ENCODE measurements at regions not wholly inside any gene's neighbourhood (a gene's known extent, or its start where the extent isn't known, plus 50 kb on each side); places are given as distances from the start of the nearest gene placed in this dataset.
A peak's percentile ranks its signal among the peaks of the same experiment; 100 is the strongest.

- no peaks in the 10 kb centered on the region for H3K27me3 Mint-ChIP-seq (ENCODE audit: unreplicated experiment)
- no peak overlapping the region for H3K4me3 Mint-ChIP-seq (ENCODE audit: unreplicated experiment)
- H3K36me3 Mint-ChIP-seq (ENCODE audit: unreplicated experiment) = no peaks in the 10 kb centered on the region
- peak overlapping the region; percentile 58 for H3K27ac Mint-ChIP-seq (ENCODE audit: unreplicated experiment)
- DNase-seq (ENCODE audit: extremely low spot score, unreplicated experiment) = no peak
- H3K9me3 Mint-ChIP-seq (ENCODE audit: unreplicated experiment) = peaks cover 5% of the 10 kb centered on the region
- peaks cover 55% of the 10 kb centered on the region for H3K4me1 Mint-ChIP-seq (ENCODE audit: unreplicated experiment)
- no peak for TF ChIP-seq CTCF (IDR thresholded peaks at IDR 0.05)
Measured at GRCh38 chr16:79754501-79754900, 154.0 kb upstream of the MAF start.

- DNase-seq (ENCODE audit: extremely low spot score, unreplicated experiment) = no peak
- peaks cover 51% of the 10 kb centered on the region for H3K4me1 Mint-ChIP-seq (ENCODE audit: unreplicated experiment)
- H3K27me3 Mint-ChIP-seq (ENCODE audit: unreplicated experiment) = no peaks in the 10 kb centered on the region
- no peak overlapping the region for H3K4me3 Mint-ChIP-seq (ENCODE audit: unreplicated experiment)
- no peaks in the 10 kb centered on the region for H3K36me3 Mint-ChIP-seq (ENCODE audit: unreplicated experiment)
- peaks cover 8% of the 10 kb centered on the region for H3K9me3 Mint-ChIP-seq (ENCODE audit: unreplicated experiment)
- H3K27ac Mint-ChIP-seq (ENCODE audit: unreplicated experiment) = peak overlapping the region; percentile 58
- TF ChIP-seq CTCF (IDR thresholded peaks at IDR 0.05) = no peak
Measured at GRCh38 chr16:79754081-79754480, 153.5 kb upstream of the MAF start.

GRCh38 chr16:79753286-79753685 is 152.7 kb upstream of the MAF start:
- DNase-seq (ENCODE audit: extremely low spot score, unreplicated experiment) = no peak
- H3K9me3 Mint-ChIP-seq (ENCODE audit: unreplicated experiment) = peaks cover 8% of the 10 kb centered on the region
- no peaks in the 10 kb centered on the region for H3K27me3 Mint-ChIP-seq (ENCODE audit: unreplicated experiment)
- no peak overlapping the region for H3K27ac Mint-ChIP-seq (ENCODE audit: unreplicated experiment)
- peaks cover 43% of the 10 kb centered on the region for H3K4me1 Mint-ChIP-seq (ENCODE audit: unreplicated experiment)
- no peaks in the 10 kb centered on the region for H3K36me3 Mint-ChIP-seq (ENCODE audit: unreplicated experiment)
- no peak for TF ChIP-seq CTCF (IDR thresholded peaks at IDR 0.05)
- H3K4me3 Mint-ChIP-seq (ENCODE audit: unreplicated experiment) = no peak overlapping the region

GRCh38 chr16:79752396-79752795 is 151.9 kb upstream of the MAF start:
- peaks cover 8% of the 10 kb centered on the region for H3K9me3 Mint-ChIP-seq (ENCODE audit: unreplicated experiment)
- no peaks in the 10 kb centered on the region for H3K27me3 Mint-ChIP-seq (ENCODE audit: unreplicated experiment)
- peaks cover 37% of the 10 kb centered on the region for H3K4me1 Mint-ChIP-seq (ENCODE audit: unreplicated experiment)
- no peak for DNase-seq (ENCODE audit: extremely low spot score, unreplicated experiment)
- no peak for TF ChIP-seq CTCF (IDR thresholded peaks at IDR 0.05)
- no peak overlapping the region for H3K4me3 Mint-ChIP-seq (ENCODE audit: unreplicated experiment)
- peak overlapping the region; percentile 20 for H3K27ac Mint-ChIP-seq (ENCODE audit: unreplicated experiment)
- H3K36me3 Mint-ChIP-seq (ENCODE audit: unreplicated experiment) = no peaks in the 10 kb centered on the region

- Mint-ChIP-seq H3K36me3 (ENCODE audit: unreplicated experiment) (no peaks in the 10 kb centered on the region), H3K27me3 (ENCODE audit: unreplicated experiment) (no peaks in the 10 kb centered on the region), H3K9me3 (ENCODE audit: unreplicated experiment) (peaks cover 8% of the 10 kb centered on the region), H3K4me3 (ENCODE audit: unreplicated experiment) (no peak overlapping the region), H3K4me1 (ENCODE audit: unreplicated experiment) (peaks cover 31% of the 10 kb centered on the region), H3K27ac (ENCODE audit: unreplicated experiment) (no peak overlapping the region)
- no peak for TF ChIP-seq CTCF (IDR thresholded peaks at IDR 0.05)
- no peak for DNase-seq (ENCODE audit: extremely low spot score, unreplicated experiment)
Measured at GRCh38 chr16:79751471-79752184, 151.1 kb upstream of the MAF start.

Measured in osteocyte (in vitro differentiated cells).